HG03064 (cell line): ENCODE measurements at regions not wholly inside any gene's neighbourhood (a gene's known extent, or its start where the extent isn't known, plus 50 kb on each side); places are given as distances from the start of the nearest gene placed in this dataset.

Source experiments
- ATAC-seq: cut with Tn5 transposase; IDR thresholded peaks from one replicate; pipeline ENCODE4 v1.9.1; 2021; ENCODE audit warnings: low read depth; ENCODE audit not compliant: unreplicated experiment

GRCh38 chr2:12298352-12298751 lies 418.4 kb upstream of the TRIB2 start:
- no peak for ATAC-seq

GRCh38 chr2:12299431-12299830 lies 417.3 kb upstream of the TRIB2 start:
- ATAC-seq: no peak

GRCh38 chr2:12300019-12300602 lies 416.6 kb upstream of the TRIB2 start:
- no peak for ATAC-seq

- ATAC-seq: no peak
Observed at GRCh38 chr2:12300927-12301326, 415.8 kb upstream of the TRIB2 start.

- ATAC-seq: no peak
Observed at GRCh38 chr2:12302140-12302539, 414.6 kb upstream of the TRIB2 start.

GRCh38 chr2:12302691-12303090 lies 414.0 kb upstream of the TRIB2 start:
- ATAC-seq: no peak

GRCh38 chr2:12303181-12304030 lies 413.3 kb upstream of the TRIB2 start:
- no peak for ATAC-seq

- no peak for ATAC-seq
Observed at GRCh38 chr2:12304564-12305171, 412.1 kb upstream of the TRIB2 start.

- no peak for ATAC-seq
Observed at GRCh38 chr2:12305931-12306330, 410.8 kb upstream of the TRIB2 start.

- ATAC-seq: no peak
Observed at GRCh38 chr2:12310399-12310798, 406.3 kb upstream of the TRIB2 start.

- no peak for ATAC-seq
Observed at GRCh38 chr2:12313445-12314126, 403.1 kb upstream of the TRIB2 start.

- no peak for ATAC-seq
Observed at GRCh38 chr2:12314127-12314760, 402.5 kb upstream of the TRIB2 start.

GRCh38 chr2:12315224-12315623 lies 401.5 kb upstream of the TRIB2 start:
- ATAC-seq: no peak

- no peak for ATAC-seq
Observed at GRCh38 chr2:12316476-12316875, 400.3 kb upstream of the TRIB2 start.

- no peak for ATAC-seq
Observed at GRCh38 chr2:12317286-12317685, 399.4 kb upstream of the TRIB2 start.

- no peak for ATAC-seq
Observed at GRCh38 chr2:12317814-12318426, 398.8 kb upstream of the TRIB2 start.

- no peak for ATAC-seq
Observed at GRCh38 chr2:12318427-12319057, 398.2 kb upstream of the TRIB2 start.

- ATAC-seq: no peak
Observed at GRCh38 chr2:12320027-12320734, 396.6 kb upstream of the TRIB2 start.

- no peak for ATAC-seq
Observed at GRCh38 chr2:12320991-12321641, 395.6 kb upstream of the TRIB2 start.
